HEK293T (cell line): ENCODE measurements at regions not wholly inside any gene's neighbourhood (a gene's known extent, or its start where the extent isn't known, plus 50 kb on each side); places are given as distances from the start of the nearest gene placed in this dataset.

Source experiments
- ARNT ChIP-seq: fragments of 450-650 bp; IDR thresholded peaks from 2 replicates; pipeline ENCODE4 v1.6.1; 2017; ENCODE audit warnings: mild to moderate bottlenecking
- BHLHE40 ChIP-seq: fragments of 450-650 bp; IDR thresholded peaks from 2 replicates; pipeline ENCODE4 v1.6.1; 2016; ENCODE audit warnings: mild to moderate bottlenecking, moderate library complexity, borderline replicate concordance
- FOXK2 ChIP-seq: fragments of 450-650 bp; IDR thresholded peaks from 2 replicates; pipeline ENCODE4 v1.6.1; 2016; ENCODE audit warnings: mild to moderate bottlenecking
- FOXM1 ChIP-seq: fragments of 450-650 bp; IDR thresholded peaks from 2 replicates; pipeline ENCODE4 v1.6.1; 2017; ENCODE audit warnings: mild to moderate bottlenecking, borderline replicate concordance

- TF ChIP-seq BHLHE40 (no peak), ARNT (no peak), FOXM1 (no peak), FOXK2 (no peak)
Observed at GRCh38 chr22:49701380-49702067, 126.1 kb downstream of the BRD1 start.
